ENCODE measurements at regions not wholly inside any gene's neighbourhood (a gene's known extent, or its start where the extent isn't known, plus 50 kb on each side); places are given as distances from the start of the nearest gene placed in this dataset.

- Histone ChIP-seq H3K4me3 (ENCODE audit: severe bottlenecking) (no peak overlapping the region), H3K4me1 (ENCODE audit: insufficient read depth, poor library complexity, severe bottlenecking) (no peaks in the 10 kb centered on the region), H3K27me3 (ENCODE audit: insufficient read depth, poor library complexity, severe bottlenecking) (no peaks in the 10 kb centered on the region), H3K36me3 (ENCODE audit: low read depth) (no peaks in the 10 kb centered on the region), H3K27ac (ENCODE audit: poor library complexity, severe bottlenecking) (no peak overlapping the region), H3K9me3 (ENCODE audit: severe bottlenecking) (no peaks in the 10 kb centered on the region)
- no peak for DNase-seq (ENCODE audit: low spot score)
- TF ChIP-seq, protein P1, sequence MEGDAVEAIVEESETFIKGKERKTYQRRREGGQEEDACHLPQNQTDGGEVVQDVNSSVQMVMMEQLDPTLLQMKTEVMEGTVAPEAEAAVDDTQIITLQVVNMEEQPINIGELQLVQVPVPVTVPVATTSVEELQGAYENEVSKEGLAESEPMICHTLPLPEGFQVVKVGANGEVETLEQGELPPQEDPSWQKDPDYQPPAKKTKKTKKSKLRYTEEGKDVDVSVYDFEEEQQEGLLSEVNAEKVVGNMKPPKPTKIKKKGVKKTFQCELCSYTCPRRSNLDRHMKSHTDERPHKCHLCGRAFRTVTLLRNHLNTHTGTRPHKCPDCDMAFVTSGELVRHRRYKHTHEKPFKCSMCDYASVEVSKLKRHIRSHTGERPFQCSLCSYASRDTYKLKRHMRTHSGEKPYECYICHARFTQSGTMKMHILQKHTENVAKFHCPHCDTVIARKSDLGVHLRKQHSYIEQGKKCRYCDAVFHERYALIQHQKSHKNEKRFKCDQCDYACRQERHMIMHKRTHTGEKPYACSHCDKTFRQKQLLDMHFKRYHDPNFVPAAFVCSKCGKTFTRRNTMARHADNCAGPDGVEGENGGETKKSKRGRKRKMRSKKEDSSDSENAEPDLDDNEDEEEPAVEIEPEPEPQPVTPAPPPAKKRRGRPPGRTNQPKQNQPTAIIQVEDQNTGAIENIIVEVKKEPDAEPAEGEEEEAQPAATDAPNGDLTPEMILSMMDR (IDR thresholded peaks at IDR 0.05; ENCODE audit: poor library complexity, severe bottlenecking): no peak
- no peak for ATAC-seq (ENCODE audit: low read depth)
Measured at GRCh38 chr5:82894716-82895115, 182.5 kb downstream of the TMEM167A start.

DNA sequence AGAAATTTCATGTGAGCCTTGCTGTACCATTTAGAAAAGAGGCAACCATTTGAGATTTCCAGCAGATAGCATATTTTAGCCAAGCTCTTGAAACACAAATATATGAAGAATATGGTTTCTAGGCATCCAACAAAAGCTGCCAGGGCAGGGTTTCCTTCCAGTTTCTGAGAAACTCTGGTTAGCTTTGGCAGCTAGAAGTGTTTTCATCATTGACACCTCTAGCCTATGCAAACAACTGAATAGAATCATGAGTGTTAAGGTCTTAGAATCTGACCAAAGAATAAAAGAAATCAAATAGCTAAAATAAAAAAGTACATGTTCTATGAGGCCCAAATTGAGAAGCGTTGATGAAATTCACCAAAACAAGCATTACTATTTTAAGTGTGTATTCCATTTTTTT lies 188.1 kb downstream of the TMEM167A start:
- DNase-seq (ENCODE audit: low spot score) (no peak), ATAC-seq (ENCODE audit: low read depth) (no peak)
- H3K4me3 ChIP-seq (ENCODE audit: severe bottlenecking): no peak overlapping the region
- no peaks in the 10 kb centered on the region for H3K9me3 ChIP-seq (ENCODE audit: severe bottlenecking)
- no peak overlapping the region for H3K27ac ChIP-seq (ENCODE audit: poor library complexity, severe bottlenecking)
- no peaks in the 10 kb centered on the region for H3K4me1 ChIP-seq (ENCODE audit: insufficient read depth, poor library complexity, severe bottlenecking)
- TF ChIP-seq, protein P1 (IDR thresholded peaks at IDR 0.05; ENCODE audit: poor library complexity, severe bottlenecking): no peak
- H3K27me3 ChIP-seq (ENCODE audit: insufficient read depth, poor library complexity, severe bottlenecking): peaks cover 6% of the 10 kb centered on the region
- no peaks in the 10 kb centered on the region for H3K36me3 ChIP-seq (ENCODE audit: low read depth)

DNA sequence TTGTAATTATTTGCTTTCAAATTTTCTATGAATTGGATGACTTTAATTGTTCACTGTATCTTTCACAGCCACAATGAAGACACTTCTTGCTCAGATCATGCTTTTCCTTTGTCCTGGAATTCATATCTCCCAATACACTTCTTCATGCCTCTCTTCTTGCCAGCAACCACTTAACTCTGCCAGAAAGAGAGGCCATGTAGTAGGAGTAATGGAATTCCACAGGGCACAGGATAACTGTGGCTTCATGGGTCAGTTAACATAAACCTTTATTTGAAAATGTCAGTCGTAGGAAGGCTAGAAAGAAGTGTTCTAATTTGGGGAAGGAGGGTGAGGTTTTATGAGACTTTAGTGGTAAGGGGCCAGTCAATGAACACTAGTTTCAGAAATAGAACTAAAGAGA lies 190.3 kb downstream of the TMEM167A start:
- Histone ChIP-seq H3K9me3 (ENCODE audit: severe bottlenecking) (no peaks in the 10 kb centered on the region), H3K4me1 (ENCODE audit: insufficient read depth, poor library complexity, severe bottlenecking) (no peaks in the 10 kb centered on the region), H3K27me3 (ENCODE audit: insufficient read depth, poor library complexity, severe bottlenecking) (peaks cover 10% of the 10 kb centered on the region), H3K36me3 (ENCODE audit: low read depth) (no peaks in the 10 kb centered on the region), H3K27ac (ENCODE audit: poor library complexity, severe bottlenecking) (no peak overlapping the region), H3K4me3 (ENCODE audit: severe bottlenecking) (no peak overlapping the region)
- DNase-seq (ENCODE audit: low spot score) (no peak), ATAC-seq (ENCODE audit: low read depth) (no peak)
- TF ChIP-seq, protein P1 (IDR thresholded peaks at IDR 0.05; ENCODE audit: poor library complexity, severe bottlenecking): no peak

DNA sequence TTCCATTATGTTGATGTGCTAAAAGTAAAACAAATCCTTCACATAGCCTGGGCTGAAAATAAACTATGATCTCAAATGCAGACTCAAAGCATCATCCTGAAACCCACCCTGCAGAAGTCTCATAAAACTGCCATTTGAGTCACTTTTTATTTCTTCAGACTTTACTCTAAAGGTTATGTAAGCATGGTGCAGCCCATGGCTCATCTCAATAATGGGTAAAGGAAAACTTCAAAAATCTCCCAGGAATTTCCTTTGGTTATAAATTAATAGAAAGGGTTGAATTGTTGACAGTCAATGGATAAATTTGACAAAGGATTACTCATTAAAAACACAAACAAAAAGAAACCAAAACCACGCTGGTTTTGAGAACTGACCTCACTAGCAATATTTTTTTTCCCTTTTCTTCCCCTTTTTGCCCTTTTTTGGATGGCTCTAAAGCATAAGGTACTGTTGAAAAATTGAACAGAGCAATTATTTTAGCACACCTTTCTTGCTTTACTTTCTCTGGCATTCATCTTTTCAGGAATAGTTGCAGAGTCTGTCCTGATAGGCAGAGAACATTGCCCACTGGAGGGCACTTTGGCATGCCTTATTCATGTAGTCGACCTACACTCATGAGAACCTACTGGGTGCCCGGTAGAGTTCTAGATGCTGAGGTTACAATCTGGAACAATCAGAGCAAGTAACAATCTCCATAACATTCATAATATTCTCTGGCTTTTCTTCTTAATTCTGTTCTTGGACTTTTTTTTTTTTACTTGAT lies 191.4 kb downstream of the TMEM167A start:
- Histone ChIP-seq H3K27ac (ENCODE audit: poor library complexity, severe bottlenecking) (no peak overlapping the region), H3K9me3 (ENCODE audit: severe bottlenecking) (no peaks in the 10 kb centered on the region), H3K4me1 (ENCODE audit: insufficient read depth, poor library complexity, severe bottlenecking) (no peaks in the 10 kb centered on the region), H3K36me3 (ENCODE audit: low read depth) (no peaks in the 10 kb centered on the region), H3K27me3 (ENCODE audit: insufficient read depth, poor library complexity, severe bottlenecking) (peaks cover 10% of the 10 kb centered on the region), H3K4me3 (ENCODE audit: severe bottlenecking) (no peak overlapping the region)
- no peak for DNase-seq (ENCODE audit: low spot score)
- 0 out of 3 replicates have a peak, but pooled peaks have one; percentile 23 for ATAC-seq (ENCODE audit: low read depth)
- TF ChIP-seq, protein P1 (IDR thresholded peaks at IDR 0.05; ENCODE audit: poor library complexity, severe bottlenecking): peak; percentile 19

DNA sequence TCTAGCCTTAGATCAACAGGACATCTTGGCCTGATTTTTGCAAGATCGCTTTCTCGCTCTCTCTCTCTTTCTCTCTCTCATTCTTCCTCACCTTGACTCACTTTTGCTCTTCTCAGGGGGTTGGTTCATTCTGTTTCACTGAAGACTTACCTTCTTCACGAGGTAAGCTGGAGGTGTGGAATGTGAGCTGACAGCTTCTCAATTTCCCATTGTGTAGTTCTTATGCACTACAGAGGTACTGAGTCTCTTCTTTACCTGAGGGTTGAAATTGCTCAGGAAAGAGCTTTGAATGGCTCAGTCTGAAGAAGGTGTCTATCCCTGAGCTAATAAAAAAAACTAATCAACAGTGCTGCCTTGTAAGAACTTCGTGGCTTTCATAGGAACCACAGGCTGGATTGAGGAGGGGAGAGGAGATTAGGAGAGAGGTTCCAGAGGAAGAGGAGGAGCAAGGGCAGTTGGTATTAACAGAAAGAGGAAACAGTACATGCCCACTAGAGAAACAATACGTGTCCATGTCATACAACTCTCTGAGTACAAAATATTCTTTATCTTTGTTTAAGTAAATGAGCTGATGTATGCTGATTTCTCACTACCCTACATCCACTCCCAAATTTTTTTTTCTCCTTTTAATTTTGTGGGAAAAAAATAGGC lies 192.2 kb downstream of the TMEM167A start:
- Histone ChIP-seq H3K36me3 (ENCODE audit: low read depth) (no peaks in the 10 kb centered on the region), H3K9me3 (ENCODE audit: severe bottlenecking) (no peaks in the 10 kb centered on the region), H3K27ac (ENCODE audit: poor library complexity, severe bottlenecking) (no peak overlapping the region), H3K27me3 (ENCODE audit: insufficient read depth, poor library complexity, severe bottlenecking) (peaks cover 10% of the 10 kb centered on the region), H3K4me3 (ENCODE audit: severe bottlenecking) (no peak overlapping the region), H3K4me1 (ENCODE audit: insufficient read depth, poor library complexity, severe bottlenecking) (no peaks in the 10 kb centered on the region)
- TF ChIP-seq, protein P1 (IDR thresholded peaks at IDR 0.05; ENCODE audit: poor library complexity, severe bottlenecking): no peak
- ATAC-seq (ENCODE audit: low read depth) (no peak), DNase-seq (ENCODE audit: low spot score) (no peak)

All from RWPE2 (cell line).